NCI-H2029 treated with DMSO at 0.1 percent for 48 hours (cell line): ENCODE measurements at regions not wholly inside any gene's neighbourhood (a gene's known extent, or its start where the extent isn't known, plus 50 kb on each side); places are given as distances from the start of the nearest gene placed in this dataset.

ENCODE experiments used
- DNase-seq: peaks from one replicate; lab custom pipeline; 2025; lab: John Stamatoyannopoulos, UW

GRCh38 chr2:128777196-128778035 lies 458.7 kb upstream of the HS6ST1 start:
- DNase-seq = no peak

GRCh38 chr2:128778843-128779242 lies 460.2 kb upstream of the HS6ST1 start:
- no peak for DNase-seq

GRCh38 chr2:128779301-128780095 lies 460.8 kb upstream of the HS6ST1 start:
- DNase-seq = no peak

GRCh38 chr2:128780434-128781080 lies 461.9 kb upstream of the HS6ST1 start:
- no peak for DNase-seq

GRCh38 chr2:128781166-128781565 lies 462.5 kb upstream of the HS6ST1 start:
- DNase-seq = no peak

- no peak for DNase-seq
Observed at GRCh38 chr2:128781585-128782385, 463.1 kb upstream of the HS6ST1 start.

GRCh38 chr2:128782411-128783192 lies 463.9 kb upstream of the HS6ST1 start:
- no peak for DNase-seq

- no peak for DNase-seq
Observed at GRCh38 chr2:128783193-128783671, 464.6 kb upstream of the HS6ST1 start.

- no peak for DNase-seq
Observed at GRCh38 chr2:128783896-128784295, 465.2 kb upstream of the HS6ST1 start.

- DNase-seq = no peak
Observed at GRCh38 chr2:128784626-128785306, 466.1 kb upstream of the HS6ST1 start.

GRCh38 chr2:128786316-128786715 lies 467.6 kb upstream of the HS6ST1 start:
- DNase-seq = no peak

GRCh38 chr2:128786741-128787478 lies 468.2 kb upstream of the HS6ST1 start:
- no peak for DNase-seq

- DNase-seq = no peak
Observed at GRCh38 chr2:128787616-128788015, 468.9 kb upstream of the HS6ST1 start.

- DNase-seq = no peak
Observed at GRCh38 chr2:128788636-128789220, 470.1 kb upstream of the HS6ST1 start.

GRCh38 chr2:128789221-128789620 lies 470.6 kb upstream of the HS6ST1 start:
- DNase-seq = no peak

- DNase-seq = no peak
Observed at GRCh38 chr2:128789776-128790455, 471.2 kb upstream of the HS6ST1 start.

GRCh38 chr2:128790541-128791001 lies 471.9 kb upstream of the HS6ST1 start:
- DNase-seq = no peak
